Mucosa of descending colon (tissue), 3 donors: ENCODE measurements at regions not wholly inside any gene's neighbourhood (a gene's known extent, or its start where the extent isn't known, plus 50 kb on each side); places are given as distances from the start of the nearest gene placed in this dataset.

Experiments used
- ATAC-seq: fragments of 200-7000 bp; cut with Tn5 transposase; one replicate; pipeline ENCODE4 v1.9.1; 2020; ENCODE audit warnings: mild to moderate bottlenecking, moderate library complexity
- DNase-seq, 3 donors: peaks; one replicate each; pipeline ENCODE4 v3.0.0-alpha.2; 2020
- H3K36me3 ChIP-seq: fragments of 200-600 bp; one replicate; pipeline ENCODE4 v1.8.0; 2021; ENCODE audit warnings: low read depth, mild to moderate bottlenecking
- H3K4me1 ChIP-seq: fragments of 200-600 bp; one replicate; pipeline ENCODE4 v1.8.0; 2021; ENCODE audit warnings: low read depth, mild to moderate bottlenecking
- H3K4me3 ChIP-seq: fragments of 200-600 bp; one replicate; pipeline ENCODE4 v1.8.0; 2021; ENCODE audit warnings: mild to moderate bottlenecking
- H3K9me3 ChIP-seq: fragments of 200-600 bp; one replicate; pipeline ENCODE4 v1.8.0; 2021; ENCODE audit warnings: mild to moderate bottlenecking
- CTCF ChIP-seq: fragments of 200-600 bp; IDR thresholded peaks from one replicate; pipeline ENCODE4 v1.8.0; 2022; ENCODE audit warnings: antibody characterized with exemption, mild to moderate bottlenecking
- intact Hi-C, 2 donors: fragments of 100-400 bp; cut with DNase I in 1 of 2; cut with micrococcal nuclease in 1 of 2; formaldehyde crosslinking; loops; one replicate each; pipeline versions ENCODE4 v1.11.0 to v1.11.1; 2022; cut with DNase I, micrococcal nuclease
- donor health status: DM: no; HTN: no; CAD: no; lungs with moderate emphysema.
- donor health status: DM: no; HTN: no; CAD: no.
- donor health status: DM: no; HTN: yes; CAD: no.

- Histone ChIP-seq H3K9me3 (no peaks in the 10 kb centered on the region), H3K4me3 (no peak overlapping the region), H3K4me1 (no peaks in the 10 kb centered on the region), H3K36me3 (no peaks in the 10 kb centered on the region)
- ATAC-seq, result no peak
- intact Hi-C loops, result no loop called here
- DNase-seq, result no peak
- no peak for TF ChIP-seq CTCF
Measured at GRCh38 chr4:129415004-129415403, 319.1 kb downstream of the C4orf33 start.

- intact Hi-C loops, result no loop called here
- no peaks in the 10 kb centered on the region for H3K4me1 ChIP-seq
- no peaks in the 10 kb centered on the region for H3K9me3 ChIP-seq
- no peak overlapping the region for H3K4me3 ChIP-seq
- no peaks in the 10 kb centered on the region for H3K36me3 ChIP-seq
- DNase-seq (no peak), ATAC-seq (no peak)
- TF ChIP-seq CTCF, result no peak
Measured at GRCh38 chr4:129420637-129421036, 324.7 kb downstream of the C4orf33 start.

GRCh38 chr4:129422277-129422676, 326.3 kb downstream of the C4orf33 start:
- ATAC-seq (no peak), DNase-seq (no peak)
- H3K4me1 ChIP-seq, result no peaks in the 10 kb centered on the region
- no peak overlapping the region for H3K4me3 ChIP-seq
- no peaks in the 10 kb centered on the region for H3K36me3 ChIP-seq
- intact Hi-C loops, result no loop called here
- H3K9me3 ChIP-seq, result no peaks in the 10 kb centered on the region
- TF ChIP-seq CTCF, result no peak

- DNase-seq (no peak), ATAC-seq (no peak)
- Histone ChIP-seq H3K4me3 (no peak overlapping the region), H3K9me3 (no peaks in the 10 kb centered on the region), H3K36me3 (no peaks in the 10 kb centered on the region), H3K4me1 (no peaks in the 10 kb centered on the region)
- intact Hi-C loops, result no loop called here
- no peak for TF ChIP-seq CTCF
Measured at GRCh38 chr4:129428454-129428853, 332.5 kb downstream of the C4orf33 start.

GRCh38 chr4:129429581-129430320, 333.8 kb downstream of the C4orf33 start:
- no peak for DNase-seq
- Histone ChIP-seq H3K36me3 (no peaks in the 10 kb centered on the region), H3K4me3 (no peak overlapping the region), H3K9me3 (no peaks in the 10 kb centered on the region), H3K4me1 (no peaks in the 10 kb centered on the region)
- TF ChIP-seq CTCF, result no peak
- ATAC-seq, result no peak
- intact Hi-C loops, result no loop called here

GRCh38 chr4:129437347-129437746, 341.4 kb downstream of the C4orf33 start:
- ATAC-seq (no peak), DNase-seq (no peak)
- no peak for TF ChIP-seq CTCF
- intact Hi-C loops, result no loop called here
- H3K36me3 ChIP-seq, result no peaks in the 10 kb centered on the region
- no peaks in the 10 kb centered on the region for H3K4me1 ChIP-seq
- no peaks in the 10 kb centered on the region for H3K9me3 ChIP-seq
- no peak overlapping the region for H3K4me3 ChIP-seq
